ENCODE measurements at regions not wholly inside any gene's neighbourhood (a gene's known extent, or its start where the extent isn't known, plus 50 kb on each side); places are given as distances from the start of the nearest gene placed in this dataset.

GRCh38 chr21:18191139-18191538, 53.5 kb upstream of the CHODL start:
- no peak for DNase-seq

DNA sequence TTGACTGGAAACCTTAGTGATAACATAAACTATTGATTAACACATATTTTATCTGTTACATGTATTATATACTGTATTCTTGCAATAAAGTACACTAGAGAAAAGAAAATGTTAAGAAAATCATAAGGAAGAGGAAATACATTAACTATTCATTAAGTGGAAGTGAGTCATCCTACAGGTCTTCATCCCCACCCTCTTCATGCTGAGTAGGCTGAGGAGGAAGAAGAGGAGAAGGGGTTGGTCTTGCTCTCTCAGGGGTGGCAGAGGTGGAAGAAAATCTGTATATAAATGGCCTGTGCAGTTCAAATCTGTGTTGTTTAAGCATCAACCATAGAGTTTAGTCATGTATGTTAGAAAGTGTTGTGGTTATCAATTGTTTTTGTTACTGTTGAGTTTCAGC, 66.1 kb upstream of the CHODL start:
- no peak for DNase-seq

DNA sequence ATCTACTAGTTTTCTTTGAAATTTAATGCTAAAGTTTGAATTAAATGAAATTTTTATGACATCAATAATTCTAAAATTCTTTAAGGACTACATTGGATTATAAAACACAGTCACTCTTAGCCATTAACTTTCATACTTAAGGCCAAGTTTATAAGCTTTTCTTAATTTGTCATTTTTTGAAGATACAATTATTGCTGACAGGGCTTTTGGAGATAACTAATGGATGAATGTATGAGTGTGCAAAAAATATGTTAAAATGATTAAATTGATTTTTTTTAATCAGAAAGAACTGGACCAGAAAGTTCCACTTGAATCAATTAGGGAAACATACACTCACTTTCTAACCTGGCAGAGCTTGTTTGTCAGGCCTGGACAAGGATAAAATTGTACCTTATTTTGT, 70.3 kb upstream of the CHODL start:
- no peak for DNase-seq

- no peak for DNase-seq
These were observed 73.8 kb upstream of the CHODL start for GRCh38 chr21:18170829-18171228.

- DNase-seq: no peak
These were observed 74.4 kb upstream of the CHODL start for GRCh38 chr21:18170221-18170620.

DNA sequence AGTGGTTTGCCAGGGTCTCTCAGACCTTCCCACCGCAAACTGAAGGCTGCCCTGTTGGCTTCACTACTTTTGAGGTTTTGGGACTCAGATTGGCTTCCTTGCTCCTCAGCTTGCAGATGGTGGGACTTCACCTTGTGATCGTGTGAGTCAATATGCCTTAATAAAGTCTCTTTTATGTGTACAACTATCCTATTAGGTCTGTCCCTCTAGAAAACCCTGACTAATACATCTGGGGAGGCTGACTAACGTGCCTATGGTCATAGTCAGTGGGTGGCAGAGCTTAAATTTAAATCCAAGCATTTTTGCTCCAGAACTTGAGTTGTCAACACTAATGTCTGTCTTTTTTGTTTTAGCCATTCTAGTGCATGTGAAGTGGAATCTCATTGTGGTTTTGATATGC, 76.5 kb upstream of the CHODL start:
- DNase-seq: no peak

DNA sequence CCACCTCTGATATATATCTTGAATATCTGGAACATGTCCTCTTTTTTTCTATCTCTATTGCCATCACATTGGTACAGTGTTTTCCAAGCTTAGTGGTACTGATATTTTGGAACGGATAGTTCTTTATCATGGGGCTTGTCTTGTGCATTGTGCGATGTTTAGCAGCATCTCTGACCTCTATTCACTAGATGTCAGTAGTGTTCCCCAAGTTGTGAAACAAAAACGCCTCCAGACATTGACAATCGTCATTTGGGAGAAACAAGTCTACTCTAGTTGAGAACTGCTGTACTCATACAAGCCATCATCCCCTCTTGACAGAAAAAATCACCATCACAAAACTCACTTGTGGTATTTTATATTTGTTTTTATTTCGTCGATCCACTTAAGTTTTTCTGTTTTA, 79.7 kb upstream of the CHODL start:
- no peak for DNase-seq

GRCh38 chr21:18164483-18164882, 80.2 kb upstream of the CHODL start:
- DNase-seq: no peak

GRCh38 chr21:18163956-18164355, 80.7 kb upstream of the CHODL start:
- no peak for DNase-seq

GRCh38 chr21:18161841-18162240, 82.8 kb upstream of the CHODL start:
- no peak for DNase-seq

DNA sequence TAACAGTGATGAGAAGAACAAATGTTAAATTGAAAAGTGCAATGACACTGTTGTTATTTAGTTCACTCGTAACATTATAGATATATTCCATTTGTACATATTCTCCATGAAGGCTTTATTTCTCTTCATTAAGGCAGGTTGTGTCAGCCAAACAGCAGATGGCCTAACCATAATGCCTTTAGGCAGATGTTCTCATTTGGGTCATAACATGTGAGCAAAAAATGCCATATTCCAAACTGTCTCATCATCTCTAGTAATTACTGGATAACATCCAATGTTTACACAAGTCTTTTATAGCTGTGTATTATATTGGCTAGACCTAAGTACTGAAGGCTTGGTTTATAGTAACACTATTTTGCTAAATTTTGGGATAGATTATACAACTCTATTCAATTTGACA, 87.2 kb upstream of the CHODL start:
- DNase-seq: no peak

DNA sequence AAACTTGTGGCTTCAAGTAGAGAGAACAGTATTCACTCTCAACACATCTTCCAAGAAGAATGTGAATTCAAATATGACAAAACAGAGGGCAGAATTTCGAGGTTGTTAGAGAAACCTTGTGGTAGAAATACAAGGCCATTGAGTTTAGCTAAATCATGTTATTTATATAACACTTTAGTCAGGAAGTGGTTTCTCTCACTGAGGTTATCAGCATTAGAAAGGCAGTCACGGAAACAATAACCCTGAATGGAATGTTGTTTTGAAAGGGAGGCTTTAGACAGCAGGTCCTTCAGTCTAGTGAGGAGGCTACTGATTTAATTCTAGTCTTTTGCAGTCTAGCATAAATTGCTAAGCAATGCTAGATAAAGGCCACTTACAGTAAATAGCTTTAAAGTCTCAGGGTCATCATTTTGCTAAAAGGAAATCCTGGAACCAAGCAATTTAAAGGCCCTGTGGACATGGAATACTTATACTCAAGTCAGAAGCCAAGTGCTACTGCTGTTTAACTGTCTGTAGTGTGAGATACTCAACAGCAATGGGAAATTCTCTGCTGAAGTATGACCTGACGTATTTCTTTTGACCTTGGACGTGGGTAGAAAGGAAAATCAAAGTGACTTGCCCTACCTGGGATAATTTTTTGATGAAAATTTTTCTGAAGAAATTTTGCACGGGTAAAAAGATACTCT, 89.0 kb upstream of the CHODL start:
- no peak for DNase-seq

GRCh38 chr21:18153063-18153462, 91.6 kb upstream of the CHODL start:
- no peak for DNase-seq

GRCh38 chr21:18152371-18152770, 92.3 kb upstream of the CHODL start:
- DNase-seq: no peak

DNA sequence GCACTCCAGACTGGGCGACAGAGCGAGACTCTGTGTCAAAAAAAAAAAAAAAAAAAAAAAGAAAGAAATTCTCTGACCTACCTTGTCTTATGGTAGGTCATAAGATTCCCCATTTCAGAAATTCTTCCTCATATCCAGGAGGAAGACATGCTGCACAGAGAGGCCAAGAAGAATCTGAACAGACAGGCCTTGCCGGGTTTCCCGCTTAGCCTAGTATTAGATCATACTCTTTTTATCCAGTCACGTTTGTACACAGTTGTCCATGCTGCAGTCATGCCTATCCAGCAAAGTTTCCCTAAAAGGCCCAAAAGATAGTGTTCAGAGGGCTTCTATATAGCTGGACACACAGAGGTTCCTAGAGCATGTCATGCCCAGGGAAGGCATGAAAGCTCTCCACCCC, 93.6 kb upstream of the CHODL start:
- no peak for DNase-seq

DNA sequence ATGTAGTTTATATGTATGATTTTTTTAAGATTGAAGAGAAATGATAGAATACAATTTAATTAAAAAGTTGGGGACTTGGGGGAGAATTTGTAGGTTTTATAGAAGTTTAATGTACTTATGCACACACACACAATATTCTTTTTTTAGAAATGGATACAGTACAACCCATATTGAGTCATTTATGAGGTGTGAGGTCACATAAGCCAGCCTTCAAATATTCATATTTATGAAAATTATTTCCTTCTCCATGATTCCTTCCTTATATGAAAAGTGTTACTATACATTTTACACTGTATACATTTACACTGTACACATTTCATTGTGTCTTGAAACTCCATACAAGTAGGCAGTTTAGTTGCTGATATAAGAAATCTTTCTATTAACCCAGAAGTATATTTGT, 96.2 kb upstream of the CHODL start:
- no peak for DNase-seq

DNA sequence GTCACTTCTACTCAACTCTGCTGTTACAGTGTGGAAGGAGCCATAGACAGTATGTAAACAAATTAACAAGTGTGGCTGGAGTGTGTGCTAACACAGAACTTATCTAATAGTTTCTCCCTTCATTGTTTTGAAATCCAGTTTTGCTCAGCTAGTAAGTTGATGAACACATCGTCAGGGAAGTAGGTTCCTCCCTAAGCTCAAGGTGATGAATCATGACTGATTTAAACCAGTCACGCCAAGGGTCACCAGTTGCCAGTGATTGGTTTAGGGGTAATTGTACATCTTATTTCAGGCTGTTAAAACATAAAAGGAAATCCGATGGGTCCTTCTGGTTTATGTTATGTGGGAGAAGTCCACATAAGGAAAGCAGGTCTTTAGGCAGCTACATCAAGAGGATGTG, 97.0 kb upstream of the CHODL start:
- DNase-seq: no peak

GRCh38 chr21:18146820-18147219, 97.8 kb upstream of the CHODL start:
- DNase-seq: no peak

DNA sequence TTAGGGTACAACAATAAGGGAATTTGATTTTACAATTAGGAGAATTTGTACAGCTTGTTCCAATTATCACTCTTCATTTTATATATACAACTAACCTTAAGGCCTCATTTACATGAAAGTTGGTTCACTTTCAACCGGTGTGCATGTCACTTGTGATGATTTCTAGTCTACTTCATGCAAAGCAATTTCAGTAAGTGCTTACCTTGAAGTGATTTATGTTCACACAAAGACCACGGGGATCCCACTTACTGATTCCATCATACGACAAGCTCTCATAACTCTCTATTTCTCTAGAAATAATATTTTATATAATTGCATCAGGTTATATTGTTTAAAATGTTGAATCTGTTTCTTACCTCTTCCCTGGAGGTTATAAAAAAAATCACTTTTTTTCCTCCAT, 100.3 kb upstream of the CHODL start:
- DNase-seq: no peak

DNA sequence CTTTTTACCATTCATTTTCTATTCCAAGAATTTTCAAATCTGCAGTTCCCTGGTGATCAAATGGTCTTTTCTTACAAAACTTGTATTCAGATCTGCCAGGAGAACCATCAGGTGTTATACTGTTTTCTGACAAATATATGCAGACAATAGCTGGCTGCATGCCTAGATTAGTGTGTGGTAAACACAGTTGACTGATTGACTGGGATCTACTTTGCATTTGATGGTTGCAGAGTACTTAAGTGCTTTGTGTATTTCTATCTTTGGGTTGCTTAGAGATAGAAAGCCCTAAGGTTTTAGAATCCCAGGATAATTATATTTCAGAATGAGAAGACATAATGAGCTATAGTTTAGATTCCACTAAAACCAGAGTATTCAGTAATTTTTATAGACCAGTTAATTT, 102.0 kb upstream of the CHODL start:
- no peak for DNase-seq

DNA sequence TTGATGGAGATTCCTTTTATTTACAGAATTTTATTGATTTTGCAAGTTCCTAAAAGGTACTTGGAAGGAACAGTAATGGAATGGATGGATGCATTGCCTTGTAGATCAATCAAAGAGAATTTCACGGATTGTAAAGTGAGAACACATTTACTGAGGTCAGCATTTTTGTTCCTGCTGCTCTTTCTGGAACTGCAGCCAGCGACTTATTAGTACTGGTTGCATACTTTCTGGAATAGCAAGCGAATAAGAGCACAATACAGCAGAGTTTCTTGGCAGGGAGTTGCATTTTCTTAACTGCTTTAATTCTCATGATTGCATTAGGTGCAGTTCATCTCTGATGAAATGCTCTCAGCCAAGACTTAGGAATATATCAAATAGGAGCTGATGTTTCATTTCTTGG, 106.1 kb upstream of the CHODL start:
- no peak for DNase-seq

- DNase-seq: no peak
These were observed 115.1 kb upstream of the CHODL start for GRCh38 chr21:18129526-18129925.

- no peak for DNase-seq
These were observed 126.1 kb upstream of the CHODL start for GRCh38 chr21:18118566-18118965.

DNA sequence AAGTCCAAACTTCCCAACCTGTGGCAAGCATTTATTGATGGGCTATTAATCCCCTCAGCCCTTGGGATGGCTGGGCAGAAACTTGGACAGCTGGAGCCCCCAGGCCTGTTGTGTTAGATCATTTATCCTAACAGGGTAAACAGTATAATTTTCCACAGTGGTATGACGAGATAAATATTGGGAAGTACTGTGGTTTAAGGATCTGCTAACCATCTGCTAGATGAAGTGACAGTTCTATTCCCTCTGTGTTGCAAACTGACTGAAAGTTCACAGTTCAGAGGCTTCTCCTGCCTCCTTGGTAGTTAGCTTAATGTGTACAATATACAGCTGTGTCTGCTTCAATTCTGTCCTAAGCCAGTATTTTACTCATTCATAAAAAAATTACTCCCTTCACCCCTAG, 127.5 kb upstream of the CHODL start:
- no peak for DNase-seq

GRCh38 chr21:18114810-18115209, 129.8 kb upstream of the CHODL start:
- DNase-seq: no peak

- DNase-seq: no peak
These were observed 139.8 kb upstream of the CHODL start for GRCh38 chr21:18104802-18105201.
